HG03064 (cell line): ENCODE measurements at regions not wholly inside any gene's neighbourhood (a gene's known extent, or its start where the extent isn't known, plus 50 kb on each side); places are given as distances from the start of the nearest gene placed in this dataset.

Source experiments
- ATAC-seq: cut with Tn5 transposase; IDR thresholded peaks from one replicate; pipeline ENCODE4 v1.9.1; 2021; ENCODE audit warnings: low read depth; ENCODE audit not compliant: unreplicated experiment

DNA sequence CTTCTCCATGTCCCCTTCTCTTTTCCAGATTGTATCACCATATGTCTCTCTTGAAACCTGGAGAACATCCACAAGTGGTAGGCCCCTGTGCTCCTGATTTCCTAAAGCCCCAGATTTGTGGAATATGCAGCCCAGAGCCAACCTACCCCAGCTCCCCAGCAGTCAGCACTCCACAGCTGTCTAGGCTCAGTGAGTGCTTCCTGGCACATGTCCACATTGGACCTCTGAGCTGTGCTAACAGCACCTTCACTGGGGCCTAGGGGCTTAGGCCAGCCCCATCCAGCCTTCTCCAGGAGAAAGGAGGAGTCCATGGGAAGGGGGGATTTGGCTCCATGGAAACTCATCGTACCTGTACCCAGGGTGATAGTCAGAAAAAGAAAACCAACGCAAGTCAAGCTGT, 192.7 kb downstream of the FGFR2 start:
- ATAC-seq = no peak

DNA sequence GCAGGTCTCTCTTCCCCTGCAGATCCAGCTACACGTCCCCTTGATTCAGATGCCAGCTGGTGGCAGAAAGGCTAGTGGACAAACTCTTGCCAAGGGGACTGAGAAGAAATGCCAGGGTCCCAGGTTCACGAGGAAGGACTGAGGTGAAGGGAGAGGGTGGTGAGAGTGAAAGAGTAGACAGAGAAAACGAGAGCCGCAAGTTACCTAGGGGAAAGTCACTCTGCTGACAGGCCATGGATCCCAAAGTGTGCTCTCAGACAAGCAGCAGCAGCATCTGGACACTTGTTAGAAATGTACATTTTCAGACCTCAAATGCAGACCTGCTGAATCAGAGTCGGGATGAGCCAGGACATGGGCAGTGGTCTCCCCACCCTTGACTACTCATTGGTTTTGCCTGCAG, 192.3 kb downstream of the FGFR2 start:
- no peak for ATAC-seq

DNA sequence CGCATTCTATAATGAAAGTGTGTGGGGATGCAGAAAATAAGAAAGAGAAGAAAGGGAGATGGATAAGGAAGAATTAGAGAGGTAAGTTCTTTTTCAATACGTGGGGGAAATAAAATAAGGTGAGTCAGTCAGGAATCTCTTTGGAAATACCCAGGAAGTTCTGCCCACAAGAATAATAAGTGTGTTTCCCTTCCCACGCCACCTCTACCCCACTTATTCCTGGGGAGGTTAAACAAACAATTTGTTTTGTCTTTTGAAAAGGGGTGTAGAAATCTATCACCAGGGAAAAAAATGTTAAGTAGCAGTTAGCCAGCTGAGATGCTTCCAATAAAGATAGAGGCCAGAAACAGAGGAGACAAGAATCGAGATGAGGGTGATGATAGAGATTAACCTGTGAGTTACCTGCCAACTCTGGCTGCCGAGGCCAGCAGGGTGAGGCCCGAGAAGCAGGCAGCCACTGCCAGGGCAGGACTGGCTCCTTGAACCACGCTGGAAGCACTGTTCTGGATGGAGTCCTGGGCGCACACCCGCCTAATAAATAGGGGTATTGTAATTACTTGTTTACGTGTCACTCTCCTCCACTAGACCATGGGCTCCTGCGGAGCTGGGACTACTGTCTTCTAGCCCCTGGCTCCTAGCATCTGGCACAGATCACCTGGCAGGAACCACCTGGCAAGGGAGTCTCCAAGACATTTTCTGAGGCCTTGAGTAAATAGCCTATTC, 191.3 kb downstream of the FGFR2 start:
- no peak for ATAC-seq

DNA sequence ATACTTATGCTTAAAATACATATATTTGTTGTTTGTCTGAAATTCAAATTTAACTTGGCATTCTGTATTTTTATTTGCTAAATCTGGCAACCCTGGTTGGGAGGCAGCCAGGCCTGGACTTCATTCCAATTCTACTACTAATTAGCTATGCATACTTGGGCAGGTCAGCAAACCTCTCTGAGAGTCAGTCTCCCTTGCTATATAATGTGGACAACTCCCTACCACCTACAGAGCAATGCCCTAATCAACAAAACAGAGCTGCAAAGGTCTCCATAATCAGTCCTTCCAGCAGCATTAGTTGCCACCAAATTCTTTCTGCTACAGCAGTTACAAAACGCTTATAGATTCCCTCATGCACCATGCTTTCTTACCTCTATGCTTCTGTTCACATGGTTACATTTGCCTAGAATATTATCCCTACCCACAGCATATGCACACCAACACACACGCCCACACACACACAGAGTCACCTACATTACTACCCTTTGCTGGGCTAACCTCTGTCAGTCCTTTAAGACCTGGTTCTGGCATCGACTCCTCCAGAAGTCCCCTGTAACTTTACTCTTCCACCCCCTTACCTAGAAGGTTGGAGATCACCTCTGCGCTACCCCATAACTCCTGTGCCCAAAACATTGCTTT, 188.7 kb downstream of the FGFR2 start:
- no peak for ATAC-seq

DNA sequence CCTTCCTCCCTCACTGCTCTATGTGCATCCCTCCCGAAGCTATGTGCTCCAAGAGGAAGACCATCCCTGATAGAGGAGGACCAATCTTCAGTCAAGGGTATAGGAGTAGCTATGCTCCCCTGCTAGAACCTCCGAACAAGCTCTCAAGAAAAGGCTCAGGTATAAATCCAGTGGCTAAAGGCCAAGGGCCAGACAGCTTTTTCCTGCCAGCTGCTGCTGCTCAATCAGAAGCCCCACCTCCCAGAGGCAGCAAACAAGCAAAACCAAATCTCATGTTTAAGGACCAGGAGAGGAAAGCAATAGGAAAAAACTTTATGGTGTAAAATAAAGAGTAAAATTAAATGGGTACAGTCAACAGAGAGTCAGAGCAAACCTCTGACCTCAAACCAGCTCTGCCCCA, 187.2 kb downstream of the FGFR2 start:
- ATAC-seq = no peak

DNA sequence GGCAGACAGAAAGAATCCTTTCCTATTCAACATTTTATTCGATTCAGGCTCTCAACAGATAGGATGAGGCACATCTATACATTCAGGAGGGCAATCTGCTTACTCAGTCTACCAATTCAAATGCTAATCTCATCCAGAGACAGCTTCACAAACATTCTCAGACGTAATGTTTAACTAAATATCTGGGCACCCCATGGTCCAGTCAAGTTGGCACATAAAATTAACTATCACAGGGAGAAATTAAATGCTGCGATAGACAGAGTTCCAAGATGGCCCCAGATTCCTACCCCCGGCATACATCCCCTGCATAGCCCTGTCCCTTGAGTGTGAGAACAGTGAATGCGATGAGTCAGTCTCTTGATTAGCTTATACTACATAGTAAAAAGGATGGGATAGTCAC, 184.3 kb downstream of the FGFR2 start:
- ATAC-seq = no peak

DNA sequence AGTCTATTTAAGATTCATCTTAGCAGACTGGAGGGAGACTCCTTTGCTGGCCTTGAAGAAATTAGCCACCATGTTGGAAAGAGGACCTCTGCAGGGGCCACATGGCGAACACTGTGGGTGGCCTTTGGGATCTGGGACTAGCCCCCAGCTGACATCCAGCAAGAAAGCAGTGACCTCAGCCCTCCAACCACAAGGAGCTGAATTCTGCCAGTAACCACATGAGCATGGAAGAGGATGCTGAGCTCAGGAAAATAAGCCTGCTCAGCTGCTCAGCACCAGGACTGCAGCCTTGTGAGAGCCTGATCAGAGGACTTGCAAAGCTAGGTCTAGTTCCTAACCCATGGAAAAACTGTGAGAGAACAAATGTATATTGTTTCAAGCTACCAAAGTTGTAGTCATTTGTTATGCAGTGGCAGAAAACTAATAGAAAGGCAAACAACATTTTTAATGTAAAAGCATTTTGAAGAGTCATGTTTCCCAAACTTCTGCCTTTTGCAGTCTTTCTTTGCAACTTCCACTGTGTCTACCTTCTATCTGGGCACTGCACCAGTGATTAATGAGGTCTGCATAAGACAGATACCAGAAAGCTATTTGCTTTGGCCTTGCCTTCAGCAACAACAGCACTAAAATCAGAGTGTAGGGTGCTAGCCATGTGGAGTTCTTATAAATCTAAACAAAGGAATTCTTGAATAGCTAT, 183.7 kb downstream of the FGFR2 start:
- ATAC-seq = no peak

DNA sequence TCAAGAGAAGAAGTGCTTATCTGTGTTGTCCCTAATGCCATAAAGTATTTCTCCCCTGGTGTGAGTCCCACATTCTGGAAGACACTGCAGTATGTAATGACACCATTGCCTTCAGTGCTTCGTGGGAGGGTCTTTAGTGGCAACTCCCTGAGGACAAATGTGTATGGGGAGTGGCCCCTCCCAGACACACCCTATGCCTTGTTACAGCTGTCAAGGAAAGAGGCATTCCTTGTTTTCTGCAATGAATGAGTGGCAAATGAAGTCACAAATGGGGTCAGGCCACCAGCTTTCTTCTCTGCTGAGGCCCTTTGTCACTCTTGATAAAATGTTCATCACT, 183.2 kb downstream of the FGFR2 start:
- ATAC-seq = no peak

DNA sequence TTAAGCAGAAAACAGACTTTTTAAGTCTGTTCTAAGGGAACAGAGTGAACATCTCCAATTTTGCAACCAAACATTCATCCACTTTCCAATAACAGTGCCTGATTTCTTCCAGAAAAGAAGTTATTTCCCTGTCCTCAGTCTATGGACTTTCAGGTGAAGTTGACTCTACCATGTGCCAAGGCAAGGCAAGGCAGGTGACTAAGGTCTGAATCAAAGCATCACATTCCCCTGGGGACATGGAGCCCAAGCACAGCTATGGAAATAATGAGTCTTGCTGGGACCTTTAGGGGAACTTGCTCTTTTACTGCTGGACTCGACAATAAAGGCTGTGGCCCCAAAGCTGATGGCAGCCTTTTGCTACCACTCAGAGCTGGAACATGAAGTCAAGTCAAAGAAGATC, 182.2 kb downstream of the FGFR2 start:
- ATAC-seq = no peak

DNA sequence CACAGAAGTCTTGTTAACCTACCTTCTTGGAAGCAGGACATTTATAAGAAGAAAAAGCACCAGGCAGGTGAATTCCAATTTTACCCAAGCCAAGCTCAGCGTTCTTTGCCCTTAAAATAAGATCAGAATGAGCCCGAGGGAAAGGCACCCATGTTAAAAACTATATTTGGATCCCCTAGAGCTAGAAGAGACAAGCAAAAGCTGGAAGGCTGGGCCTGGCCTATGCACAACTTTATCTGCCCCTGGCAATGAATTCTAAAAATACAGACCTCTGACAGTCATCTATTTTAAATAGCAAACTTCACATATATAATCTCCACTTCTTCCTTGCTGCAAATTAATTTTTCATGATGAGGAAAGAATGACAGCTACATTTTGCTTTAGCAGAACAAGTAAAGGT, 180.9 kb downstream of the FGFR2 start:
- ATAC-seq = no peak

DNA sequence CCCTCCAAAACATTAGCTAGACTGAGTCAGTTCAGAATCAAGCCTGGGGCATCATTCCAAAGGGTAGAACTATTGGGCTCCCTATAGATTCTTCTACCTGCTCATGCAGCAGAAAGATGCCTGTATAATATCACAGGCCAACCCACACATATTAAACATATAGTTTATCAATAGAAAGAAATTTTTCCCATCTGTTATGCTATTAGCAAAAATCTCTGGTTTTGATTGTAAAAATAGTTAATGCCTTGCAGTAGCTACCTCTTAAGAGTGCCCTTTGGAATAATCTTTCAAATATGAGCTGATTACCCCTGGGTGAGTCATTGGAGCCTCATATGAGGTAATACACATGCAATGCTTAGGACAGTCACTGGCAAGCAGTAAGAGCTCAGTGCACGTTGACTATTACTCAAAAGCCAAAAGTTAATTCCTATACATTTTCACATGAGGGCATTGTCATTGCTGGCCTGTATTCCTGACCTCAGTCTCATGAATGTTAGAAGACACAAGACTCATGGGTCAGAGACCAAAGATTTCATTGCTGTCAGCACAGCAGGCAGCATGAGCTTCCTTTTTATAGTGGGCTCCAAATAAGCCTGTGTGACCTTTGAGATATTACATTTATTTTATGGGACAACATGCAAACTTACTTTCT, 180.0 kb downstream of the FGFR2 start:
- no peak for ATAC-seq

DNA sequence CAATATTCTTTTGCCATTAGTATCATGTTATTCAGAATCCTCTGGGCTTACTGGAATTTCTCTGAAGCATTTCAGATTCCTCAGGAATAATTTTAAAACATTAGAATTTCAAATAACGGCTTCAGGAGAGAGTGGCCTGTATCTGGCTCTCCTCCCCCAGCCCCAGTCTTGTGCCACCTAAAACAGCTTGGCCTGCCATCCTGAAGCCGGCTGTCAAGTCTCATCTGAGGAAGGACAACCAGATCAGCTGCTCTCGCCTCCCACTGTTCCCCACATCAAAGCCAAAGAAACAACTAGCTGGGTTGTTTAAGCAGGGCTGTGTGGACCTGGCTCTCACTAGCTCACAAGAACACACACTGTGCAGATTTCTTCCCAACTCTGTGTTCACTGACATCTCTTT, 178.2 kb downstream of the FGFR2 start:
- no peak for ATAC-seq

DNA sequence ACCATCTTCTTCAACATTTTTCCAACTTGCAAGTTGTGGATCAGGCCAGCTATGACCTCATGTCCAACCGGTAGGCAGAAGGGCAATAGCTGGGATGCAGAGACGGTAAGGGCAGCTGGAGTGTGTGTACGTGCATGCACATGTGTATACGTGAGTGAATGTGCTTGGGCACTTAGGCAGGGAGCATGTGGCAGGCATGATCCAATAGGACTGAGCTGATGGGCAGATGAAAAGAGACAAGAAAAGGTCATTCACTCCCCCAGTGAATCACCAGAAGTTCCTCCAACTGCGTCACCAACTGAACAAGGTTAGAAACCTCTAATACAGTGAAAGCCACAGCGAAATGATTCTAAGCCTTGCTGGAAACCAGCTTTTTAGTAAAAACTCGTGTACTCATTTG, 176.1 kb downstream of the FGFR2 start:
- no peak for ATAC-seq

DNA sequence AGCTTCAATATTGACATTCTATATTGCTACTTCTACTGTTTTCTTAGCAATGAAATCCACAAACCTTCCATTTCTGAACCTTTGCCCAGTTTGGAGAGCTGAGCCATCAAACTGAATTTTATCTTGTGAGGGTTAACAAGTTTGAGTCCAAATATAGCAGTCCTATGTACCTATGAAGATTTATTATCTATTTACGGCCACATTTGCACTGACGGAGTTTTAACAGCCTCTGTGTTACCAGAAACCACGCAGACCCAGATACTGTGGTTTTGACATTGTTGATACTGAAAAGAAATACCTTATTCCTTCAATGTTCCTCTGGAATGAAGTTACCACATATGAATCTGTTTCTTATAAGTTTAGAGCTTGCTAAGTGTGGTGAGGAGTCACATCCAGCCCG, 172.6 kb downstream of the FGFR2 start:
- no peak for ATAC-seq

DNA sequence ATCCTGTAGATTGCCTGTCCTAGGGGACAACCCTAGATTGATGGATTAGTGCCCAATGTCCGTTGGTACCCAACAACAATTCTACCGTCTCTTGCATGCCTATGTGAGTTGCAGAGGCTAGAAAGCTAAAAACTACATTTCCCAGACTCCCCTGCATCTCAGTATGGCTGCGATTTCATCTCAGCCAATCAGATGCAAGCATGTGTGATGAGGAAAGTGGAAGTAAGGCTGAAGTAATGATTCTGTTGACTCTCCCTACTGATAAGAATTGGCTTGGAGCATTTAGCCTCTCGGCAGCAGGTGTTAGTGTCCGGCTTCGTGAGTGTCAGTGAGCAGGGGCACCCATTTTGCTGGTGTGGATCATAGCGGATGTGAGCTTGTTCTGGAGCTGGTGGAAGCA, 171.9 kb downstream of the FGFR2 start:
- ATAC-seq = no peak
